RPMI8226 (cell line): ENCODE measurements at regions not wholly inside any gene's neighbourhood (a gene's known extent, or its start where the extent isn't known, plus 50 kb on each side); places are given as distances from the start of the nearest gene placed in this dataset.
"Not testable (repeated sequence)": the region's sequence is repeated elsewhere in the genome, so short reads cannot be mapped to it uniquely, and the experiment has no call there.

Experiments used
- DNase-seq: peaks from one replicate; pipeline ENCODE4 v3.0.0-alpha.2; 2015

DNA sequence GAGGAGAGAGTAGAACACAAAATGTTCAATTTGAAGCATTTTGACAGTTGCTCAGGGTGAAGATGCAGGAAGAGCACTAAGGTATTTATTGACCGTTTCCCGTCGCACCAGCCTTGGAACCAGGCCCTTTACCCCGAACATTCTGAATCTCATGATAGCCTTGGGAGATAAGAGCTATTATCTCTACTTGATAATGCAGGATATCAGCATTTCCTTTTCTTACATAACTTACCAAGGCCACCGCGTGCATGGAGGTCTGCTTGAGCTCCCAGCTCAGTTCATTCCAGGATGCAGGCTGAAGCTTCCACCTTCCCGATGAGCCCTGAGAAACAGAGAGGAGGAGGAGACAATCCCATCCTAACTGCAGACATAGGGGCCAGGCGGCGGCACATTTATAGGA lies 324.2 kb upstream of the COBL start:
- no peak for DNase-seq

DNA sequence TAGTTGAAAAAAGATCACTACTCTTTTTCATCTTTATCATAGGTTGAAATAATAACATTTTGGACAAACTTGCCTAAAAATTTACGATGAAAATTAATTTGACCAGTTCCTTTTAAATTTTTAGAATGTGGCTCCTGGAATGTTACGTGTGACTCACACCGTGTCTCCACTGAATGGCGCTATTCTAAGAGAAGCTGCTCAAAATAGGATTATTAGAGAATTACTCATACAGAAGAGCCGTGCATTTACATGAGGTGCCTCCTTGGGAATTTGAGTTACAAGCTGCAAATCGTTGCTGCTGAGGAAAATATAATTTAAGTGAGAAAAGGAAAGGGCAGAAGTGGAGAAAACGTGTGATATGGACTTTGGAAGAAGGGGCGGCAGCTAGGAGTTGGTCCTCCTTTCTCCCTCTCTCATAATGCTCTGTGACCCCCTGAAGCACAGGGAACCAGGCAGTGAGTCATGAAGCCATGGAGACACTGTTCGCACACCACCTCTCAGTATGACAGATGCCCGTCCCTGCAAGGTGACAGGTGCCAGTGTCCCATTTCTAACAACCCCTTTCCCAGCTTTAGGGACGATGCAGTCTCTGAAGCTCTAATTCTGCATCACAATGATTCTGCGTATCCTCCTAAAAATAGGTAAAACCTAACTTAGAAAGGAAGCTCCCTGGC lies 323.2 kb upstream of the COBL start:
- DNase-seq, result no peak

DNA sequence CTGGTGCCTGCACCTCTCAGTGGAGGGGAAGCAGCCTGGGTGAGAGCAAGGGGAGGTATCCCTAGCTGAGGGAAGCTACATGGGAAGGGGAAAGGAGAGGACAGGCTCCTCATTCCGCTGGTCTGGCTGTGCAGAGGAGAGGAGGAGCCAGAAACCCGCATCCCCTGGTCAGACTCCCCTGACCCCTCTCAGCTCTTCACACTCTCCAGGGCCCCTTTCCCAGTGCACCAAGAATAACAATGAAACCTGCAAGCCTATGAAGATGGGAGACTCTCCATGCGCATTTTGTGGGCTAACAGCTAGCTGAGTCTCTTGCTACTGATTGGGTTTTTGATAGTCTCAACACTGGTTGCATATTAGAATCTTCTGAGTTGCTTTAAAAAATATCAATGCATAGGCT lies 319.9 kb upstream of the COBL start:
- no peak for DNase-seq

DNA sequence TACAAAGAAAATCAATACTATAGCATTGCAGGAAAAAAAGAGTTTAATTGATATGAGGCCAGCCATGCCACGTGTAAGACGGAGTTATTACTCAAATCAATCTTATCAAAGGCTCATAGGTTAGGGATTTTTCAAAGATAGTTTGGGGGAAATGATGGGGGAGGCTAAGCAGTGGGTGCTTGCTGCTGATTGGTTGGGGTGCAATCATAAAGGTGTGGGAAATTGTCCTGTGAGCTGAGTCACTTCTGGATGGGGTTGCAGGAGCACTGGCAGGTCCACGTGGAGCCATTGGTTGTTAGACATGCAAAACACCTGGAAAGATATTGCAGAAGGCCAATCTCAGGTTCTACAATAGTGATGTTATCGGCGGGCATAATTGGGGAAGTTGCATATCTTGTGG lies 319.2 kb upstream of the COBL start:
- no peak for DNase-seq

DNA sequence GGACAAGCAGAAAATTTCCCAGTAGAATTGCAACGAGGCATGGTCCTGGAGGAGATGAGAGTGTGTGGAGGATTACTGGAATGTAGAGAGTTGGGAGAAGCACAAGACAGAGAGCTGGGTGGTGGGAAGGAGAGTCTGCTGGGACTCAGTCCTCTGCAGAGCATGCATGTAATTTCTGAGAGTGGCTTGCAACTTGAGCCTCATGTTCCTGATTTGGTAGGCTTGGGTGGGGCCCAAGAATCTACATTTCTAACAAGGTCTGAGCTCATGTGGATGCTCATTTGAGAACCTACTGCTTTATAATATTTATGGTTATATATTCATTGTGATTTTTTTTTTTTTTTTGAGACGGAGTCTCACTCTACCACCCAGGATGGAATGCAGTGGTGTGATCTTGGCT lies 317.9 kb upstream of the COBL start:
- no peak for DNase-seq

DNA sequence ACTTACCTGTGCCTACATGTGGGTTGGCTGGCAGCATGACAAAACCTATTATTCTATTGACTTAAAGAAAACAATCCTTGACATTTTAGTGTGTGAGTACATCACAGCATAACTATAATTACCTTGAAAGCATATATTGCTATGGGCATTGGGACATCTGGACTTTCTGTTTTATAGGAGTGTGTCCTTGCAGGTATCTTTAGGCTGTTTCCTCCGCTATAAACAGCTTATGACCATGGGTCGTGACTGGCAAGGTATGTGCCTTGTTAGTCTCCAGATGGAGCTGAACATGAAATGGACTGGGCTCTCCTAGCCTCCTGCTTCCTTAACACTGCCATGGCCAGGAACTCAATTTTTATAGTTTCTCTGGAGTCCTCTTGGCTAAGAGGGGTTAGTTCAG lies 317.4 kb upstream of the COBL start:
- DNase-seq, result no peak

DNA sequence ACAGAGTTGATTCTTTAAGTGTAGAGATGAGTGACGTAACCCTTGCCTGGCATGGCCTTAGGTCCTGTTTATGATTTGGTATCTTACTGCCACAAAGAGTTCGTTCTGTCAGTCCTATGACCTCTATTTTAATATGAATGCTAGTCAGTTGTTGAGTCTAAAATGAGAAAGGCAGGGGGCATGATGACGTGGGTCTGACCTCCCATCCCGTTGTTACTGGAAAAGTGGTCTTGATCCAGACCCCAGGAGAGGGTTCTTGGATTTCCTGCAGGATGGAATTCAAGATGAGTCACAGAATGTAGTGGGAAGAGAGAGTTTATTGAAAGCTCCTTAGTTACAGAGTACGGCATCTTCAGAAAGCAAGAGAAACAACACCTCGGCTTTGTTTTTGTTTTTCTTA lies 317.0 kb upstream of the COBL start:
- DNase-seq, result no peak

DNA sequence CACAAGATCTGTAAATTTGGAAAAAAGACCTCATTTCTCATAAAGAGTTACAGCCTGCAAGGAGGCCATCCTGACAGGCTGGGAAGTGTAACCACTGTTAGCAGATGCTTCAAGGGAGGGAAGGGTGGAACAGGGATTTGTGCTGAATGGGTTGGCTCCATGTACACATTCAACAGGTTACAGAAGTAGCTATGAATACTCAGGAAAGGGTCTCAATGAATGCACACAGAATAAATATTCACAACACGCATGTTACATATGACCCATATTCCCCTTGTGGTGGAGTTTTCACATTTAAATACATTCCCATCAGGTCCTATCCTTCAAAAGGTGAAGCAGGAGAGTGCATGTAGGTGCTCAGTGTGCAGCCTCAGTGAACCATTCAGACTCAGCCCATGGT lies 316.4 kb upstream of the COBL start:
- no peak for DNase-seq

DNA sequence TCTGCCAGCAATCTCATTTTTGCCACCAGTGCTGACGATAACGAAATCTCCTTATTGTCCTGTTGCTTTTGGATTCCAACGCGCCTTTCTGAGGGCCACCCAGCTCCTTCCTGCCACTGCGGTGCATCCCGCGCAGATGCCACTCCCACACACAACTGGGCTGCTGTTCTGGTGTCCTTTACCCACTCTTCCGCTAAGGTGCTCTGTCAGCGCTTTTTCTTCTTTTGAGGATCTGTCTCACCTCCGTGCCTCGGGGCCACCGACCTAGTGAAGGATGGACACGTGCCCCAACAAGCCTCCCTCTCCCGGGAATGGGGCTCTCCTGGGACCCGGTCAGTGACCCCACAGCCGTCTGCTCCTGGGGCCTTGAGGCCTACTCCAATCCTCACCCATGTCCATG lies 314.3 kb upstream of the COBL start:
- no peak for DNase-seq

DNA sequence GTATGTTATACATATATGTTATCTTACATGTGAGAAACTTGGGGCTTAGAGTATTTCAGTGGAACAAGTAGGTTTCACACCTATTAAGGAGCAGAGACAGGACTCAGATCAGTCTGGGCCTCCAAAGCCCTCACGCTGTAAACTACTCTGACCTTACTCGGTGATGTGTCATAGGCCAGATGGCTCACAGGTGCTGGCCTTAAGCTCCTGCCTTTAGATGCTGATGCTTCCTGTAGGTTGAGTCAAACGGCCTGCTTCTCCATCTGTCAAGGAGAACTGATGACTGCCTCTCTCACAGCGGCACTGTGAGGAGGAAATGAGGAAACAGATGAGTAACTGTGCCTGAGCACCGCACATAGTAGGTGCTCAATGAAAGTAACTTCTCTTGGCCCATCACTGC lies 312.6 kb upstream of the COBL start:
- no peak for DNase-seq

DNA sequence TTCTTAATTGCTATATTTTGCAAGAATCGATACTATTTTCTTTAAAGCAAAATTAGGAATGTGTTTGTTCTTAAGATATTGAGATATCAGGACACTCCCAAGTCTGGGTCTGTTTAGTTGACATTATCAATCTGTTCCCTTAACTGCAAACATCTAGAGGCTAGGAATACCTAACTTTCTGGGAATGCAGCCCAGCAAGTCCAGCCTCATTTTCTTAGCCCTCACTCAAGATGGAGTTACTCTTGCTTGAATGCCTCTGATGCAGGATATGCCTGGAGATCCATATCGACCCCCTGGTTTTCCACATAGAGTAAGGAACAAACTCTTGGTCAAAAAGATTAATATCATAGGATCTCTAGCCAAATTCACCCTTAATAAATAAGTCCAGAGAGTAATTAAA lies 305.3 kb upstream of the COBL start:
- DNase-seq, result no peak

DNA sequence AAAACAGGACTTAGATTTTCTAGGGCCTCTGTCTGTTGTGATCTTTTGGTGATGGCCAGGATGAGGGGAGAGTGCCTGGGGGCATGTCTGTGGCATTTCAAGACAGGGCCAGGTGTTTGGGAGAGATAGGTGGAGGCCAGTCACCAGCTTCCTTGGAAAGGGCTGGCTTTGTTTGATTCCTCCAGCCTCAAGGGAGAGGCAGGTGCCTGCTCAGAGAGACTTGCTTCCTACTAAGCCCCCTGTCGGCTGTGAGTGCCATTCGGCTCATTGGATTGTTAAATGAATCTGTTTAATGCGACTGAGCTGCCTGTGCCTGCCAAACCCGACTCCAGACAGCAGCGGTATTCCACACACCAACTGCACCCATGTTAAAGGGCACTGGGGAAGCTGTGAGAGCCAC lies 304.1 kb upstream of the COBL start:
- DNase-seq, result no peak

DNA sequence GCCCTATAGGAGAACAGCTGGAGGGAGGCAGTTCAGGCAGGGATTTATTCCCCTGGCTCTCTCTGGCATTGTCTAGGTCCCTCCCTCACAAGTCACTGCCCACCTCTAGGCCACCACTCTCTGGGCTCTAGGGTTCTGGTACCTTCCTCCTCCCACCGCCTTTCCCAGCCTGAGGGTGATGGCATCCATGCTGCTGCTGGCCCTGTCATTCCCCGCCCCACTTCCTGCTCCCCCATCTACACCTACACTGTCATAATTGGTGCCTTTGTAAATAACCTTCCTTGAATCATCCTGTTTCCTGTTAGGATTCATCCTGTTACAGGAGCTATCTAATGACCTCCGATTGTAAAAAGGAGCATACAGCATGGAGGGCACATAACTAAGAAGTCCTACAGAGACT lies 303.3 kb upstream of the COBL start:
- DNase-seq, result no peak

DNA sequence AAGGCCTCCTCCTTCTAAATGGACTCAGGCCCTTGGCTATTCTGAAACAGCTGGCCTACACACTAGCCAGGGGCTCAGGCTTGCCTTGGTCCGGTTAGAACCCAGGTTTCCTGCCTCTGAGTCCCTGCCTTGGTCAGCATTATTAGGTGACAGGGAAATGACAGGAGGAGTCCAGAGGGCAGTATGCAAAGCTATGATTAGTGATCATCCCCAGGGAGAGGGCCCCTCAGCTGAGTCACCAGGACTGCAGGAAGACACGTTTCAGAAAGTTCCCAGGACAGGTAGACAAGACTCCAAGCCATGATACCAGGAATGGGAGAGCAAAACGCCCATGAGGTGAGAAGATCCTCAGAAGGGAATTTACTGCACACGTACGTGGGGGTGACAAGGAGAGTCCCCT lies 301.1 kb upstream of the COBL start:
- DNase-seq, result no peak

DNA sequence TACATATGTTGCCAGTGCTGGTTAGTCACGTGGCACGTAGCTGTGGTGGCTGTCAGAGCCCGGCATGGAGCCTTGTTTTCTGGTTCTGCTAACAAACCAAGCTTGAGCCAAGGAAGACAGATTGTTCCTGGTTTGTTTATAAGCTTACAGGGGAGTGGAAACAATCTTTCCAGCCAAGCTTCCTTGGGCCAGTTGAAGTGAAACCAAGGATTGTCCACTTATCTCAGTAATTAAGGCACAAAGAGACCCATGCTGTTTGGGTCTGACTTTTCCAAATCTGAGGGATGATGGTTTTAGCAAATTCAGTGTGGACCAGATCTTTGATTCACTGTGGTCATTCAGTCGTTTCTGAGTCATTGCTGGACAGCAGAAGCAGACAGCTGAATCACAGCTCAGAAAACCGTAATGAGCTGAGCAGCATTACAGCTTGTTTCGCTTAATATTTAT lies 297.3 kb upstream of the COBL start:
- no peak for DNase-seq

DNA sequence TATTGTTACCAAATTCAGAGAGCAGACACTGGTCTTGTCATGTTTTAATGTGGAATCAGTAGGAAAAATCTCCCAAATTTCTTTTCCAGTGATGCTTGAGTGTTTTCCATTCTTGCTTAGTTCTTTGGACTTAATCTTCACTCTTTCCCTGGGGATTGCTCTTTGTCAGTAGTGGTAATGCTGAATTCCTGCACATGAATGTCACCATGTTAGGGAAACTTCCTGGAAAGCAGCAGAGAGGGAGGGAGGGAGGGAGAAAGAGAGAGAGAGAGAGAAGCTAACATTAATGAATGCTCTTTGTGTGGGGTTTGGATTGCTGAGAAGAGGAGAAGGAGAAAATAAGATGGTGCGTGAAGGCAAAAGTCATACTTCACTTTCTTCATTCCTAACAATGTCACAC lies 295.3 kb upstream of the COBL start:
- no peak for DNase-seq

DNA sequence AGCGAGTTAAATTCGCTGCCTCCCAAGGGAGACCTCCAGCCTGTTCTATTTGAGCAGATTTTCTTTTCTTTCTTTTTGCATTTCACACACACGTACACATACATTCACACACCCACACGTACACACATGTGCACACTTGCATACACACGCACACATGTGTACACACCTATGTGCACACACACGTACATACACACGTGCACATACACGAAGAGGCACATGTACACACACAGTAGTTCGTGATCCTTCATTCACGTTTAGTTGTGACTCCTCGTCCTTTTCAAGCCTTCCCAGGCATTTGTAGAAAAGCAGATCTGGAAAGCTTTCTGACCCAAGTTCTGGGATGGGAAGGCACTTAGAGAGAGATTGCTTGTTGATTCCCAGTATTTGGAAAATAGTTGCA lies 290.8 kb upstream of the COBL start:
- DNase-seq, result no peak

DNA sequence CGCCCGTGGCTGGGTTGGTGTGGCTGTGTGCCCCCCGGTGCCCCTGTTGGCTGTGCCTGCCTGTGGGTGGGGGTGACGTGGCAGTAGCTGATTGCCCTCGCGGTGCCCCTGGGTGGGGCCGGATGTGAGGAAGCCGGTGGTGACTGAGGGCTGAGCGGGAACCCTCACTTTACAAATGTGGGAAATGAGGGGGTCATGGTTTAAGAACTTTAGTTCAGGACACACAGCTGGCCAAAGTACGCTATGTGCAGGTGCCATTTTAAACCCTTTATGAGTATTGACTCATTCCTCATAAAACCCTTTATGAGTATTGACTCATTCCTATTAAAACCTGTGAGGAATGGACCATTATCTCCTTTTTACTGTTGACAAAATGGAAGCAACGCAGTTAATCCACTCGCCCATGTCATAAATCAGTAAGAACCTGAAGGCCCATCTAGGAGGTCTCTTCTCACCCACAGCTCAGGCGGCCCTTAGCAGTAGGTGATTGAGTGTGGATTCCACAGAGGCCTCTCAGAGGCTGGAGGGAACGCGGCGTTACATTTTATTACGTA lies 290.1 kb upstream of the COBL start:
- DNase-seq, result no peak

DNA sequence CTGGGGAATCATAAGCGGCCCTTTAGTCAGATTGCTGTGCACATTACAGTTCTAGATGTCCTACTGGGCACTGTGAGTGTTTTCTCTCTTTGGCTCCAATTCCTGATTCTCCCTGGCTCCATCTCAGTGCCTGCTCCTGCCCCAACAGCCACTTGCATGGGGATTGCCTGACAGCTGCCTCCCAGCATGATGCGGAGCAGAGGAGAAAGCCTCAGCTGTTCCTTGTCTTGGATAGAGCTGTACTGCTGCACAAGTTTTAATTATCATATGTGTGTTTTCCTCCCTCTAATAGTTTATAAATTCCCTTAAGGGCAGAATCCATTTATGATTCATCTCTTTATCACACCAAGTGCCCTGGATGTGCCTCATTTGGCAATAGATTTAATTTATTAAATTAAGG lies 285.8 kb upstream of the COBL start:
- DNase-seq, result no peak

DNA sequence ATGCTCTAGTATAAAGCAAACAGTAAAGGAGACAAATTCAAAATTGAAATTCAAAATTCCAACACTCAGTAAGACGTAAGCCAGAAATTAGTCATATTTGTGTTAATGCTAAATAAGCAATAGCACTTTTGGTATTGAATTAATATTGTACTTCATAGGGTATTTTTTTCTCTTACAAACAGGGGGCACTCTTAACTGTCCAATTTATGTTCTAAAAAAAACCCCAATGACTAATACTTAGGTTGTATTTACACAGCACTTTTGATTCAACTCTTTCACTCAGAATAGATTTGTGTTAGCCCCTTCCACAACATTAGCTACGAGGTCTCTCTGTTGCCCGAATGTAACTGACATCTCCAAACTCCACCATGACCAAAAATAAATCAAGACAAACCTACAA lies 284.9 kb upstream of the COBL start:
- DNase-seq, result no peak

DNA sequence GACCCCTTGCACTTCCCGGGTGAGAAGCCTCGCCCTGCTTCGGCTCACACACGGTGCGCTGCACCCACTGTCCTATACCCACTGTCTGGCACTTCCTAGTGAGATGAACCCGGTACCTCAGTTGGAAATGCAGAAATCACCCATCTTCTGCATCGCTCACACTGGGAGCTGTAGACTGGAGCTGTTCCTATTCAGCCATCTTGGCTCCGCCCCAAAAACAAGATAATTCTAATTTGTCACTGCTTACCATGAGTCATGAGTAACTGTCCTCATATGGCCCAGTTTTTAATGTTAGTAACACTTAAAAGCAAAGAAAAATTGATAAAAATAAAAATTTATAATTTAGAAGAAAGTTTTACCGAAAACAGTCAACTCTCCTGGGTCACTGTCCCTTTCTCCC lies 283.3 kb upstream of the COBL start:
- DNase-seq, result not testable (repeated sequence)

DNA sequence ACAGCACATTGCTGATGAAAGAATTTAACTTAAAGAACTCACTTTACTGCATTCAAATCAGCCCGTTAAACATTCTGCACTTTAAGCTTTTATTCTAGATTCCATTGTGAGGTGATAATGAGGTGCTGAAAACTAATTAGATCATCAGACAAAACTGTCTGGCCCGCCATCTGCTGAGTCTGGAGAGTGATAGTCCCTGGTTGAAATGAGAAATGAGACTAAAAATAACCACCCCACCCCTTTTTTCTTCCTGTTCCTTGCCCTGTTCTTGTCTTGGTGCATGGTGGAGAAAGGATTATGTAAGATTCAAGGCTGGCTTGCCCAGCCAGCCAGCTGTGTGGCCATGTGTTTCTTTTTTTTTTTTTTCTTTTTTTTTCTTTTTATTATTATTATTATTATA lies 277.0 kb upstream of the COBL start:
- no peak for DNase-seq

DNA sequence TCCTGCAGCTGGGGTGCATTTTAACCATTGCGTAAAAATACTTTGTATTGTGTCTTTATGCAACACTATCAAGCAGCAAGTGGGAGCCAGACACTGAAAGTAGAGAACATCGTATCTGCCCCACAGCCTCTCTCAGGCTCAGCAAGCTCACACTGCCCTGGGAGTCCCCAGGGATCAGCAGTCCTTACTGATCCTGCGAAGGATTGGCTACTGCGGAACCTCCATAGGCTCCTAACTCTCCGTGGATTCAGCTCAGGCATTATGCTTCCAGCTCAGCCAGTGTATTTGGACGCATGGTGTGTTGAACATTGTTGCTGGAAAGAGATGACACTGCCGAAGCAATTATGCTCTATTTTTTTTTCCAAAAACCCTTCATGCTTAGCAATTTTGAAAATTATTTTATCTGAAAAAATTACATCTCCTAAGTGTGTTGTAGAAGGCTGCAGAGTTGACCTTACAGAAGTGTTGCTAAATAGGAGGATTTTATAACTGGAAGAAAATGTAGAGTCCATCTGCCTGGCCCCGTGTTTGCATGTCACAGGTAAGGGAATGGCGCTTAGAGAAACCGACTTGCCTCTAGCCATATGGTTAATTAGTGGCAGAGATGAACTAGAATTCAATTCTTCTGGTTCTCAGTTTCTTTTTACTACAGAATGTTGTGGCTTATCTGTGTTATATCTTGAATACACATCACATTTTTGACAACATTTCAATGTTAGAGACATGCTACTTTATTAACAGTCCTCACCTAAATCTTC lies 276.4 kb upstream of the COBL start:
- DNase-seq, result no peak

DNA sequence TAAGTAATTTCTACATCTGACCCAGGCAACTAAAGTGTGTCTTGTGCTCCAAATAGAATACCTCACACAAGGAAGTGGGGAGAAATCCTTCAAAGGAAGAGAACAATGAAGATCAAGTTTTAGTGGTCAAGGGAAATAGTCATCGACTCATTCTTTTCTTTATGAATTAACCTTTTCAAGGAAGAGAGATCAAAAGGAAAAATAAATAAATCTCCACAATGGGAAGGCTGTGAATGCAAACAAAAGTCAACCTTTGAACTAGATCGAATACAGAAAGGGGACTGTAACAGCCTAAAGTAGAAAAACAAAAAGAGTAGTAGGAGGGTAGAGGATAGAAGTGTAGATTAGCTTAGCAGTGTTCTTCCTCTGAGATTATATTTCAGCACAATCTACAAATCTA lies 274.6 kb upstream of the COBL start:
- DNase-seq, result no peak

DNA sequence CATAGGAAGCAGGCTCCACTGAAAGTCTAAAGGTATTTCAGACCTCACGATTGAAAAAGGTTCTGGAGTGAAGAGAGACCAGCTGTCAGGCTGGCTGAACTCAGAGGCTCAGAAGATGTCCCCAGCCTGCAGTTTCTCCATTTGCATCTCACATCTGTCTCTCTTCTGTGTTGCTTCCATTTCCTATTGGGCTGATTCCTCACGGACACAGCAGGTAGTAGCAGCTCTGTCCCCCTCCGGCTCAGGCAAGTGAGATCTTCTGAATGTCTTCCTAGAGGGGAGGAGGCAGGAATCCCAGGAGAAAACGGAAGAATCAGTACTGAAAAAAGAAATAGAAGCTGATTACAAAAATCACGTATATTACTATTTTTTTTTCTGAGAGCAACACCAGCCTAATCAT lies 274.1 kb upstream of the COBL start:
- no peak for DNase-seq
